ENCODE measurements at regions not wholly inside any gene's neighbourhood (a gene's known extent, or its start where the extent isn't known, plus 50 kb on each side); places are given as distances from the start of the nearest gene placed in this dataset.

GRCh38 chr3:154616298-154616697 is 186.3 kb upstream of the GPR149 start:
- Histone ChIP-seq H3K9me3 (ENCODE audit: control insufficient read depth, insufficient read depth, low read length) (peaks cover 3% of the 10 kb centered on the region), H3K4me1 (ENCODE audit: control insufficient read depth, insufficient read depth, low read length) (no peaks in the 10 kb centered on the region), H3K36me3 (ENCODE audit: control insufficient read depth, insufficient read depth, low read length) (no peaks in the 10 kb centered on the region), H3K27ac (ENCODE audit: low read depth, low read length) (no peak overlapping the region), H3K9ac (ENCODE audit: low read depth, low read length) (no peak overlapping the region), H3K4me3 (ENCODE audit: low read depth, low read length) (no peak overlapping the region), H3K27me3 (ENCODE audit: control insufficient read depth, insufficient read depth, low read length) (no peaks in the 10 kb centered on the region)

GRCh38 chr3:154615471-154615870 is 185.5 kb upstream of the GPR149 start:
- no peak overlapping the region for H3K4me3 ChIP-seq (ENCODE audit: low read depth, low read length)
- peaks cover 3% of the 10 kb centered on the region for H3K9me3 ChIP-seq (ENCODE audit: control insufficient read depth, insufficient read depth, low read length)
- H3K36me3 ChIP-seq (ENCODE audit: control insufficient read depth, insufficient read depth, low read length), result no peaks in the 10 kb centered on the region
- no peaks in the 10 kb centered on the region for H3K4me1 ChIP-seq (ENCODE audit: control insufficient read depth, insufficient read depth, low read length)
- H3K27me3 ChIP-seq (ENCODE audit: control insufficient read depth, insufficient read depth, low read length), result no peaks in the 10 kb centered on the region
- no peak overlapping the region for H3K9ac ChIP-seq (ENCODE audit: low read depth, low read length)
- no peak overlapping the region for H3K27ac ChIP-seq (ENCODE audit: low read depth, low read length)

DNA sequence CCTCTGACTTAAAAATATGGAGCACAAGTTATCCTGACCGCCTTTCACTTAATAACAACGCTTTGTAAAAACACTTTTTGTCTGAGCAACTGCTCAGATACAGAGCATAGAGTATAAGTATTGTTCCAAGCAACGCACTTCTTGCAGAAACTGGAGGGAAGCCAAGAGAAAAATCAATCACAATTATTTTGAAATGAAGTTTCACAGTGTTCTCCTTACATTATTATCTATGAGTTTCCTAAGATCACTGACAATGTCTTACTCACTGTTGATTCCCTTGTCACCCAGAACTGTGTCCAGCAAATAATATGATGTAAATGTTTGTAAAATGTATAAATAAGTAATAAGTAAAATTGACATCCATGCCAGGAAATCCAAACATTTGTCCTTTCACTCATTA is 184.6 kb upstream of the GPR149 start:
- Histone ChIP-seq H3K36me3 (ENCODE audit: control insufficient read depth, insufficient read depth, low read length) (no peaks in the 10 kb centered on the region), H3K27ac (ENCODE audit: low read depth, low read length) (no peak overlapping the region), H3K9ac (ENCODE audit: low read depth, low read length) (no peak overlapping the region), H3K4me1 (ENCODE audit: control insufficient read depth, insufficient read depth, low read length) (no peaks in the 10 kb centered on the region), H3K27me3 (ENCODE audit: control insufficient read depth, insufficient read depth, low read length) (no peaks in the 10 kb centered on the region), H3K4me3 (ENCODE audit: low read depth, low read length) (no peak overlapping the region), H3K9me3 (ENCODE audit: control insufficient read depth, insufficient read depth, low read length) (peaks cover 2% of the 10 kb centered on the region)

DNA sequence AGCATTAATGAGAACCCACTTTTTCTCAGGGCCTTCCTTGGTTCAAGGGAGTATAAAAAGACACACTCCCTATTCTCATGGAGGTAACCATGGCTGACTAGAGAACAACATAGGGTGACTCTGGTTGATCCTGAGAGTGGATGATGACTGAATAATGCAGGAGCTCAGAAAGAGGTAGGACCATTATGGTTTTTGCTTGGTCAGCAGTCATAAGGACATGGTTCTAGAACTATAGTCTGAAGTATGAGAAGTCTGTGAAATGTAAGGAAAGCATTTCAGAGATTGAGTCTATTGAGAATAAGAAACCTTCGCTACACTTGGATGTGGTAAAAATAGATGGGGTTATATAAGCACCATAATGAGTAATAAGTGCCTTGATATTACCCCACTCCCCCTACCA is 184.1 kb upstream of the GPR149 start:
- Histone ChIP-seq H3K27me3 (ENCODE audit: control insufficient read depth, insufficient read depth, low read length) (no peaks in the 10 kb centered on the region), H3K36me3 (ENCODE audit: control insufficient read depth, insufficient read depth, low read length) (no peaks in the 10 kb centered on the region), H3K27ac (ENCODE audit: low read depth, low read length) (no peak overlapping the region), H3K9me3 (ENCODE audit: control insufficient read depth, insufficient read depth, low read length) (no peaks in the 10 kb centered on the region; the same call in 1 of the 2 replicates), H3K9ac (ENCODE audit: low read depth, low read length) (no peak overlapping the region), H3K4me3 (ENCODE audit: low read depth, low read length) (no peak overlapping the region), H3K4me1 (ENCODE audit: control insufficient read depth, insufficient read depth, low read length) (no peaks in the 10 kb centered on the region)

DNA sequence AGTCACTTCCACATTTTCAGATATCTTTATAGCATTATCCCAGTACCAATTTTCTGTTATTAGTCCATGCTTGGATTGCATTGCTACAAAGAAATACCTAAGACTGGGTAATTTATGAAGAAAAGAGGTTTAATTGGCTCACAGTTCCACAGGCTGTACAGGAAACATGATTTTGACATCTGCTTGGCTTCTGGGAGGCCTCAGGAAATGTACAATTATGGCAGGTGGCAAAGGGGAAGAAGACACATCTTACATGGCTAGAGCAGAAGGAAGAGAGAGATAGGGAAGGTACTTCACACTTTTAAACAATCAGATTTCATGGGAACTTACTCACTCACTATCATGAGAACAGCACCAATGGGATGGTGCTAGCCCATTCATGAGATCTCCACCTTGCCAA is 172.3 kb upstream of the GPR149 start:
- Histone ChIP-seq H3K27ac (ENCODE audit: low read depth, low read length) (no peak overlapping the region), H3K36me3 (ENCODE audit: control insufficient read depth, insufficient read depth, low read length) (no peaks in the 10 kb centered on the region), H3K9me3 (ENCODE audit: control insufficient read depth, insufficient read depth, low read length) (no peaks in the 10 kb centered on the region)

GRCh38 chr3:154598166-154598565 is 168.2 kb upstream of the GPR149 start:
- no peaks in the 10 kb centered on the region for H3K9me3 ChIP-seq (ENCODE audit: control insufficient read depth, insufficient read depth, low read length)
- H3K9ac ChIP-seq (ENCODE audit: low read depth, low read length), result no peak overlapping the region
- no peak overlapping the region for H3K27ac ChIP-seq (ENCODE audit: low read depth, low read length)
- no peaks in the 10 kb centered on the region for H3K36me3 ChIP-seq (ENCODE audit: control insufficient read depth, insufficient read depth, low read length)
- H3K27me3 ChIP-seq (ENCODE audit: control insufficient read depth, insufficient read depth, low read length), result no peaks in the 10 kb centered on the region
- H3K4me3 ChIP-seq (ENCODE audit: low read depth, low read length), result no peak overlapping the region
- H3K4me1 ChIP-seq (ENCODE audit: control insufficient read depth, insufficient read depth, low read length), result no peaks in the 10 kb centered on the region

More for the DNA sequence above, 172.3 kb upstream of the GPR149 start:
- no peak overlapping the region for H3K9ac ChIP-seq (ENCODE audit: low read depth, low read length)
- H3K4me1 ChIP-seq (ENCODE audit: control insufficient read depth, insufficient read depth, low read length), result no peaks in the 10 kb centered on the region
- no peaks in the 10 kb centered on the region for H3K27me3 ChIP-seq (ENCODE audit: control insufficient read depth, insufficient read depth, low read length)
- H3K4me3 ChIP-seq (ENCODE audit: low read depth, low read length), result no peak overlapping the region

DNA sequence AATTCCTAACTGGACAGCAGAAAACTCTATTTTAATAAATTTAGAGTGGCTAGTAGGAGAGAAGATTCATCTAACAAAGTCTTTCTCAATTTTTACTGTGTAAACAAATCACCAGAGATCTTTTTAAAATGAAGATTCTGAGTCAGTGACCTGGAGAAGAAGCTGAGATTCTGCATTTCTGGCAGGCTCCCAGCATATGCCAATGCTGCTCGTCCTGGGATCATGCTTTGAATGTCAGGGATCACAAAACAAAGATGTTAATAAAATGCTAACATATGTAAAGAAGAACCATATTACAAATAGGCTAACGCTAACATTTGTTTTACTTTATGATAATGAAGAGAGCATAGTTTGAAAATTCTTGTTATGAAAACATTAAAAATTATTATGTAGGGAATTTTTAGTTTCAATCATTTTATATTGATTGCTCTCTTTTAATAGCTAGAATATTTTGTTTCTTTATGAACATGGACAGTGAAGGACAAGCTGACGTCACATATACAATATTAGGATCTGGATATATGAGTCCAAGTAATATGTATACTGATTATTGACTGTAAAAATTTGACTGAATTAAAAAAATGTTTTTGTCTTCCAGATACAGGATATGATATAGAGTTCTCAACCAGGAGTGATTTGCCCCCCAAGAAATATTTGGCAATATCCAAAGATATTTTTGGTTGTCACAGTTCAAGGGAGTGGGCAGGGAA is 160.8 kb upstream of the GPR149 start:
- Histone ChIP-seq H3K27me3 (ENCODE audit: control insufficient read depth, insufficient read depth, low read length) (no peaks in the 10 kb centered on the region), H3K36me3 (ENCODE audit: control insufficient read depth, insufficient read depth, low read length) (no peaks in the 10 kb centered on the region), H3K27ac (ENCODE audit: low read depth, low read length) (no peak overlapping the region), H3K4me1 (ENCODE audit: control insufficient read depth, insufficient read depth, low read length) (no peaks in the 10 kb centered on the region), H3K4me3 (ENCODE audit: low read depth, low read length) (no peak overlapping the region), H3K9me3 (ENCODE audit: control insufficient read depth, insufficient read depth, low read length) (no peaks in the 10 kb centered on the region), H3K9ac (ENCODE audit: low read depth, low read length) (no peak overlapping the region)

GRCh38 chr3:154588831-154589230 is 158.8 kb upstream of the GPR149 start:
- Histone ChIP-seq H3K9ac (ENCODE audit: low read depth, low read length) (no peak overlapping the region), H3K27me3 (ENCODE audit: control insufficient read depth, insufficient read depth, low read length) (no peaks in the 10 kb centered on the region), H3K27ac (ENCODE audit: low read depth, low read length) (no peak overlapping the region), H3K36me3 (ENCODE audit: control insufficient read depth, insufficient read depth, low read length) (no peaks in the 10 kb centered on the region), H3K4me3 (ENCODE audit: low read depth, low read length) (no peak overlapping the region), H3K9me3 (ENCODE audit: control insufficient read depth, insufficient read depth, low read length) (no peaks in the 10 kb centered on the region), H3K4me1 (ENCODE audit: control insufficient read depth, insufficient read depth, low read length) (0 out of 2 replicates have a peak, but pooled peaks cover 5% of the 10 kb centered on the region)

- H3K9ac ChIP-seq (ENCODE audit: low read depth, low read length), result no peak overlapping the region
- no peak overlapping the region for H3K4me3 ChIP-seq (ENCODE audit: low read depth, low read length)
- no peaks in the 10 kb centered on the region for H3K36me3 ChIP-seq (ENCODE audit: control insufficient read depth, insufficient read depth, low read length)
- H3K27me3 ChIP-seq (ENCODE audit: control insufficient read depth, insufficient read depth, low read length), result no peaks in the 10 kb centered on the region
- no peak overlapping the region for H3K27ac ChIP-seq (ENCODE audit: low read depth, low read length)
- 0 out of 2 replicates have a peak, but pooled peaks cover 5% of the 10 kb centered on the region for H3K4me1 ChIP-seq (ENCODE audit: control insufficient read depth, insufficient read depth, low read length)
- no peaks in the 10 kb centered on the region for H3K9me3 ChIP-seq (ENCODE audit: control insufficient read depth, insufficient read depth, low read length)
Measured at GRCh38 chr3:154584974-154585373, 155.0 kb upstream of the GPR149 start.

- Histone ChIP-seq H3K9ac (ENCODE audit: low read depth, low read length) (no peak overlapping the region), H3K27me3 (ENCODE audit: control insufficient read depth, insufficient read depth, low read length) (no peaks in the 10 kb centered on the region), H3K36me3 (ENCODE audit: control insufficient read depth, insufficient read depth, low read length) (no peaks in the 10 kb centered on the region), H3K9me3 (ENCODE audit: control insufficient read depth, insufficient read depth, low read length) (no peaks in the 10 kb centered on the region), H3K4me3 (ENCODE audit: low read depth, low read length) (no peak overlapping the region), H3K27ac (ENCODE audit: low read depth, low read length) (no peak overlapping the region), H3K4me1 (ENCODE audit: control insufficient read depth, insufficient read depth, low read length) (0 out of 2 replicates have a peak, but pooled peaks cover 5% of the 10 kb centered on the region)
Measured at GRCh38 chr3:154584041-154584440, 154.1 kb upstream of the GPR149 start.

DNA sequence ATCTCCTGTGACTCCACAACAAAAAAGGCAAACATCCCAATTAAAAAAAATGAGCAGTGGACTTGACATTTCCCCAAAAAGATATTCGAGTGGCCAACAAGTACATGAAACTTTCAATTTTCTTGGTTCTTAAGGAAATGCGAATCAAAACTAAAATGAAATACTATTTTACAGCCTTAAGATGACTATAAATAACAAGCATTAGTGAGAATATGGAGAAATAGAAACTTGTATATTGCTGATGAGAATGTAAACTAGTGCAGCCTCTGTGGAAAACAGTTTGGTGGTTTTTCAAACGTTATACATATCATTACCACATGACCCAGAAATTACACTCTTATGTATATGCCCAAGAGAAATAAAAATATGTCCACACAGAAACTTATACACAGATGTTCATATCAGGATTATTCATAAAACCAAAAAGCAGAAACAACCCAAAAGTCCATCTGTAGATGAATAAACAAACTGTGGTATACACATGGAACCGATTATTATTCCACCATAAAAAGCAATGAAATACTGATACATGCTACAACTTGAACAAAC is 153.2 kb upstream of the GPR149 start:
- H3K4me3 ChIP-seq (ENCODE audit: low read depth, low read length), result no peak overlapping the region
- H3K9ac ChIP-seq (ENCODE audit: low read depth, low read length), result no peak overlapping the region
- no peaks in the 10 kb centered on the region for H3K27me3 ChIP-seq (ENCODE audit: control insufficient read depth, insufficient read depth, low read length)
- H3K36me3 ChIP-seq (ENCODE audit: control insufficient read depth, insufficient read depth, low read length), result no peaks in the 10 kb centered on the region
- H3K9me3 ChIP-seq (ENCODE audit: control insufficient read depth, insufficient read depth, low read length), result no peaks in the 10 kb centered on the region
- H3K27ac ChIP-seq (ENCODE audit: low read depth, low read length), result no peak overlapping the region
- H3K4me1 ChIP-seq (ENCODE audit: control insufficient read depth, insufficient read depth, low read length), result 0 out of 2 replicates have a peak, but pooled peaks cover 5% of the 10 kb centered on the region
